Activated CD4-positive, alpha-beta T cell treated with anti-CD3 and anti-CD28 coated beads for 4 hours (primary cell): ENCODE measurements at regions not wholly inside any gene's neighbourhood (a gene's known extent, or its start where the extent isn't known, plus 50 kb on each side); places are given as distances from the start of the nearest gene placed in this dataset.
A peak's percentile ranks its signal among the peaks of the same experiment; 100 is the strongest.

ENCODE experiments used
- DNase-seq, 2 donors: peaks; one replicate each; pipeline ENCODE4 v3.0.0-alpha.2; 2020

DNA sequence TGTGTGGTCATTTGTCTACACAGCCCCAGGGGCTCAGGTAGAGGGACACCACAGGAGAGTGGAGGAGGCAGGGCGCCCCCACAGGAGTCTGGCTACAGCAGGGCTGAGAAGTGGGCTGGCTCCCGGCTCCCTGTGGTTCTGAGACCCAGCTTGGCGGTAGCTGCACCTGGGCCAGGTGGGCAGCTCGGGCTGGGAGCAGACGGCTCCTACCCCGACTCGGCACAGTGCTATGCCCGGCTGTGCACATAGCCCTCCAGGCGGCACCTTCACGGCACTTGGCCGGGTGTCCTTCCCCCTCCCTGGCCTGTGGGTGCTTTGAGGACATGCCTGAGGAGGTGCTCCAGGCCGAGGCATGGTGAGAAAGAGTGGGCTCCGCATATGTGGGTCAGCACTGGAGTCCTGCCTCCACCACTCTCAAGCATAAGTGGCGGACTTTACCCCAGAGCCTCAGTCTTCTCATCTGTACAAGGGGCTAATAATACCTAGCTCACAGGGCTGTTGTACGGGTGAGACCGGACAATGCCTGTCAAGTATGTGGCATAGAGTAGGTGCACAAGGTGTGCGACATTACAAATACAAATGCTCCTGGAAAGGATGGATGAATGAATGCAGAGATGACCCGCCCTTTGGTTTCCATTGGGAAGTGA lies 50.1 kb upstream of the JPH3 start:
- no peak for DNase-seq

DNA sequence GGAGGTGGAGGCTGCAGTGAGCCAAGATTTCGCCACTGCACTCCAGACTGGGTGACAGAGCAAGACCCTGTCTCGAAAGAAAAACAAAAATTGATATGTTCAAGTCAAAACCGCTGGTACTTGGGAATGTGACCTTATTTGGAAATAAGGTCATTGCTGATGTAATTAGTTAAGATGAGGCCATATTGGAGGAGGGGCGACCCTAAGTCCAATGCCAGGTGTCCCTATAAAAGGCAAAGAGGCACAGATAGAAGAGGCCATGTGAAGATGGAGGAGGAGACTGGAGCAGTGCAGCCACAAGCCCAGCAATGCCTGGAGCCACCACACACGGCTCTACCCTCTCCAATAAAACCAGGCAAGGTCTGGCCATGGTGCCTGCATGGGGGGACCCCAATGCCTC lies 50.8 kb upstream of the JPH3 start:
- no peak for DNase-seq

DNA sequence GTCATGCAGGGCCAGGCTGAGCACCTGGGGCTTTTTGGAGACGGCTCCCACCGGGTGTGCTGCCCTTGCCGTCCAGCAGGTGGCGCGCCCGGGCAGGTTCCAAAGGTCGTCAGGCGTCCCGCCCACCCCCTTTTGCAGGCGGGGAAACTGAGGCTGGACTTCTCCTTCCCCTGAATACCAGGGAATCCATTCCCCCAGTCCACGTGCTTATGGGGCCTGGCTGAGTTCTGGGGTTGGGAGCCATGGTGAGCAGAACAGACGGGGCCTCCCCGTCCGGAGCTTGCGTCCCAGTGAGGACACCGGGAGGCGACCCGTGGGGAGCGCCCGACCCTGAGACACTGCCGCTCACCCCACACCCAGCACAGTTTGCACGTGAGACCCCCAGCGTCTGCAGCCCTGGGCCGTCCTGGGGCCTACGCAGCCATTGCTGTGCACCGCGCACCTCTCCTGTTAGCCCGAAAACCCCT lies 51.8 kb upstream of the JPH3 start:
- peak; percentile 51 to 62 for DNase-seq

DNA sequence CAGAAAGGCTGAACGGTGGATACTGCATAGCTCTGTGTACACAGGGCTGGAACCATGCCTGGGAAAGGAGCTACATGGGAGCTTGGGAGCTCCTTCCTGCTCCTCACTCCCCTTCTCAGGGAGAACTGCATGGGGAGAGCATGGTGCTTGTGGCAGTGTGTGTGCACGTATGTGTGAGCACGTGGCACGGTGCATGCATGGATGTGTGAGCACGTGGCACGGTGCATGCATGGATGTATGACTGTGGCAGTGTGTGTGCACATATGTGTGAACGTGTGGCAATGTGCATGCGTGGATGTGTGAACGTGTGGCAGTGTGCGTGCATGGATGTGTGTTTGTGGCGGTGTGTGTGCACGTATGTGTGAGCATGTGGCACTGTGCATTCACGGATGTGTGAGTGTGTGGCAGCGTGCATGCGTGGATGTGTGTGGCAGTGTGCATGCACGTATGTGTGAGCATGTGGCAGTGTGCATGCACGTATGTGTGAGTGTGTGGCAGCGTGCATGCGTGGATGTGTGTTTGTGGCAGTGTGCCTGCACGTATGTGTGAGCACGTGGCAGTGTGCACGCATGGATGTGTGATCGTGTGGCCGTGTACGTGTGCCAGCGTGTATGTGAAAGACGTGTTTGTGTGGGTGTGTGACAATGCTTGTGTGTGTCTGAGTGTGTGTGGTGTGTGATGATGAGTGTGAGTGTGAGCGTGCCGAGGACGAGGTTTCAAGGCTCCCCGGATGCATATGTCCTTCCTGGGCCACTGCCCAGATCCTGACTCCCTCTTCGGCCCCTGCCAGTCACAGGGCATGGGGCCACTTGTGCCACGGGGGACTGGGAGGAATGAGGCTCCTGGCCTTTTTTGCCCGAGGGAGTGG lies 52.4 kb upstream of the JPH3 start:
- no peak for DNase-seq

DNA sequence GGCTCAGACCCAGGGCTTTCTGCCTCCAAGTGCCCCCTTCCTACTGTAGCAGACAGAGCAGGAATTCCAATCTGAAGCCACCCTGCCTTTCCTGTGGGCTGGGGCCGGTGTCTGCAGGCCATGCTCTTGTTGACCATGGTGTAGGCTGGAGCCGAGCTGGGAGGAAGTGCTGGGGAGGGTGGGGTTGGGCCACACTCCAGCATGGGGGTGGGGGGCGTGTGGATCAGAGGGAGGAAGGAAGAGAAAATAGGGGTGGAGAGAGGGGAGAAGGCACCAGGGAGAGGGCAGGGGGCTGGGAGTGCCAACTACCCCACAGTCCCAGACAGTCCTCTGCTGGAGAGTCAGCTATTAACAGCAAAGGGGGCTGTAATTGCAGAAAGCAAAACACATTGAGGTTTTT lies 54.3 kb upstream of the JPH3 start:
- DNase-seq: no peak

DNA sequence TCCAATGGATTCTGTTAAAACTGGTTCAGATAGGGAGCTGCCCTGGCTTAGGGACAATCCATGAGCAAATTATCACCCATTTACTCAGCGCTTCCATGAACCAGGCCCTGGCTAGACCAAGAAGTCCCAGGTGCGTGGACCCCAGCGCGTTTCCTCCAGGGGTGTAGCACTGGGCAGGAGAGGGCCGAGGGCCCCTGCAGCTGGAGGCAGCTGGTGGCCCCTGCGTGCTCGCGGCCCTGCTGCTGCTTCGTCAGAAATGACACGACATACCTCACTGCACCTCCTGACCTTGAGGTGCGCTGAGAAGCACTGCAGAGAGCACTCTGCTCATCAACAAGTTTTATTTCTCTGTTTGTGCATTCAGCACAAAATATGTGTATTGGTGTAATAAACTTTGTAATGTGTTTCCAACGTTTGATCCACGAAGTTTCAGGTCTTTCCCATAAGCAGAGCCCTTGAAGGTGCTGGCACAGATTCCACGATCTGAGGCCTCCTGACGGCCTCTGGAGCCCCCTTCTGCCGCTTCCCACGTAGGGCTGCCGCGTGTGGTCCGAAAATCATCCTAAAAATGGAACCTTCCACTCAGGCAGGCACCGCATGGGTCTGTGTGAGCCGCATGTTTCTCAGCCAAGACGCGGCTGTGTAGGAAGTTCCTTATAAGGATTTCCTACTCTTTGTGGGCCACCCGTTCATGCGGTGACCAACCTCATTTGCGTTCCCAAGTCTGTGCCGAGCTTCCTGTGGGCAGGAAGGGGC lies 50.8 kb upstream of the ZCCHC14 start:
- DNase-seq: no peak

DNA sequence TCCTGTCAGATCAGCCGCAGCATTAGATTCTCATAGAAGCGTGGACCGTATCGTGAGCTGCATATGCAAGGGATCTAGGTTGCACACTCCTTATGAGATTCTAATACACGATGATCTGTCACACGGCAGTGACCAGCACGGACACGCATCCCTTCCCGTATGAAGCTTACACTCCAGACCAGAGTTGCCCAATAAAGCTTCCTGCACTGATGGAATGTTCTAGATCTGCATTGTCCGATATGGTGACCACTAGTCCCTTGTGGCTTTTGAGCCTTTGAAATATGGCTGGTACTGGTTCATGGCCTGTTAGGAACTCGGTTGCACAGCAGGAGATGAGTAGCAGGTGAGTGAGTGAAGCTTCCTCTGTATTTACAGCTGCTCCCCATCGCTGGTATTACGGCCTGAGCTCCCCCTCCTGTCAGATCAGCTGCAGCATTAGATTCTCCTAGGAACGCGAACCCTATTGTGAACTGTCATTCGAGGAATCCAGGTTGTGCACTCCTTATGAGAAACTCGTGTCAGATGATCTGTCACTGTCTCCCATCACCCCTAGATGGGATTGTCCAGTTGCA lies 49.8 kb upstream of the ZCCHC14 start:
- DNase-seq: no peak
